Stimulated activated CD4-positive, alpha-beta T cell treated with anti-CD3 and anti-CD28 coated beads, Interleukin-12 subunit alpha, Interleukin-12 subunit beta, amount 100 ng/mL, for 48 hours (primary cell): ENCODE measurements at regions not wholly inside any gene's neighbourhood (a gene's known extent, or its start where the extent isn't known, plus 50 kb on each side); places are given as distances from the start of the nearest gene placed in this dataset.
"Not testable (repeated sequence)": the region's sequence is repeated elsewhere in the genome, so short reads cannot be mapped to it uniquely, and the experiment has no call there.

ENCODE experiments used
- DNase-seq, 3 donors: peaks; one replicate each; pipeline ENCODE4 v3.0.0-alpha.2; 2020; ENCODE audit warnings: low read depth in 2 of 3, low spot score in 1 of 3

- no peak for DNase-seq
Observed at GRCh38 chr13:50129706-50130122, 114.5 kb downstream of the KCNRG start.

DNA sequence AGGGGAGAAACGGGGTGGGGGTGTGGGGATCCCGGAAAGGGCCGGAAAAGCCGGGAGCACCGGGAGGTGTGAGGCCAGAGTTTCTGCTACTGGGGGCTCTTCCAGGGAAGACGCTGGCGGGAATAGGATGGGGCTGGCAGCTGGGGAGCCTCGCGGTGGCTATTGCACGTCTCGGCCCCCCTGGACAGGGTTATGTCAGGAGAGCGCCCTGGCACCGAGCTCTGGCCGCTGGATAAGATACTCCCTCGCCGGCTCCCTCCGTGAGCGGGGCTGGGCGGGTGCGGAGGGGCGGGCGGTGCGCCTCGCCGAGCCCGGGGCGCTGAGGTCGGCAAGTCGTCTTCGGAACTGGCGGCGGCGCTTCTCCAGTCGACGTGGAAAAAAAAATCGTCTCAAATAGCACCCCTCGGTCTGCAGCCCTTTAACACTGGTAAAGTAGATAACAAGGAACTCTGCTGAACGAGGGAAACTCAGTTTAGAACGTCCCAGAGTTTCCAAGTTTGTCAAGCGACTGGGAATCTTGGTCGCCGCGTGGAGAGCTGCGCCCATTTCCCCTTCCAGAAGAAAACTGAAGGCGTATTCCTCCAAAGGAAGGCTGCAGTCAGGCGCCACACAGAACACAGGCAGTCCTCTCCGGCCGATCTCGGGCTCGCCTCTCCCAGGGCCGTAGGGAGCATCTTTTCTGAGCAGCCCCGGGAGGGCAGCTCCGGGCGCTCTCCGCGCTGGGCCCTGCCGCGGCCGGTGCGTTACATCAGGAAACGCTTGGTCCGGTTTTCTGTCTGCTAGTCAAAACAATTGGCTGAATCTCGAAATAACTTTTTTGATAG is 115.1 kb downstream of the KCNRG start:
- no peak for DNase-seq

DNA sequence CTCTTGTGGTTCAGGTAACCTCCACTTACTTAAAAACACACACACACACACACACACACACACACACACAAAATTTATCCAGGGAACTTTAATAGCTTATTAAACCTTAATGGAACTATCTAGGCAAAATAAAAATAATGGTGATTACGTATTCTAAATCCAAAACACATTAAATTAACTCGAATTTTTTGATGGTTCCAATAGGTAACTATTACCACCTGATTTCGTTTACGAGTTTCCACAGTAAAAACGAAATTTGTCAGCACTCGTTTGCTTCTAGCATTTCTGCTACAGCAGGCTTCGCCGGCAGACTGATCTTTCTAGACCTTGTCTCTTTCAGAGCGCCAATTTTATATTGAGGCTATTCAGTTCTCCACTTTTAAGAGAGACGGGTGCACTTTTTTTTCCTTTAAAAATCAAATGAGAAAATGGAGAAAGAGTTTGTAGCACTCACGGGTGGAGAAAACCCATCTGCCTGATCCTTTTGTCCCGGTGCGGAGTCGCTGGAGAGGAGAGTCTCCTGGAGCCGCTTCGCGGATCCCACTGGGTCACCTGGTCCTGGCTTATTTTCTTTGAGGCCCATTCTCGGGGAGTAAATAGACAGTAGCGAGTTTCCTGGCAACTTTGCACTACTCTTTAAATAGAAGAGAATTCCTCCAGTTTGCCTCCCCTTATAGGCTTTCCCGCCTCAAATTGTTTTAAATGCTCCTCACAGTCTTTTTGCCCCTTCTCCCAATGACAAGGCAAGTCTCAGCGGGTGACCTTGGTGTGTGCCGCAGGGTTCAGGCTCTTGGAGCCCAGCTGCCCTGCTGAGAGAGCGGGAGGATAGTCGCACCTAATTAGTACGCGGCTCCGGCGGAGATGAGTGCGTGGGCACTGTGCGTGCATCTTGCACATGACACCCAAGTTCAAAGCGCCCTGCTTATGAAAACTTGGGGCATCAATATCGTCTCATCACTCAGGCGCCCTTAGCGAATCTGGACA is 117.0 kb downstream of the KCNRG start:
- DNase-seq = no peak

GRCh38 chr13:50132904-50133357 is 117.7 kb downstream of the KCNRG start:
- DNase-seq = no peak

- DNase-seq = no peak
Observed at GRCh38 chr13:50133358-50133953, 118.2 kb downstream of the KCNRG start.

- DNase-seq = no peak
Observed at GRCh38 chr13:50136226-50136625, 121.0 kb downstream of the KCNRG start.

DNA sequence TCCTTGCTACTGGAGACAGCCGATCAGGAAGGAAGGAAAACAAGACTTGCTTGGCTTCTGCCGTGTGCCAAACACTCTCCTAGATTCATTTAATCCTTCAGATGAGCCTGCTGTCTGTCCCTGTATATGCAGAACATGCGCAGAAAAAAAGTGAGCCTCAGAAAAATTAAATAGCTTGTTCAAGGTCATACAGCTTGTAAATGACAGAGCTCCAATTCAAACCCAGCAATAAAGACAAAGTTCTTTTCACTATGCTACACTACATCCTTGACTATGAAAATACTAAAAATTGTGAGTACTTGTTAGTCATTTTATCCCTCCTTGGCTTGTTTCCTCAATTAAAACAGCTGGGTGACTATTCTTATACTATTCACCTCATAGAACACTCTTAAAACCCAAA is 121.4 kb downstream of the KCNRG start:
- no peak for DNase-seq

DNA sequence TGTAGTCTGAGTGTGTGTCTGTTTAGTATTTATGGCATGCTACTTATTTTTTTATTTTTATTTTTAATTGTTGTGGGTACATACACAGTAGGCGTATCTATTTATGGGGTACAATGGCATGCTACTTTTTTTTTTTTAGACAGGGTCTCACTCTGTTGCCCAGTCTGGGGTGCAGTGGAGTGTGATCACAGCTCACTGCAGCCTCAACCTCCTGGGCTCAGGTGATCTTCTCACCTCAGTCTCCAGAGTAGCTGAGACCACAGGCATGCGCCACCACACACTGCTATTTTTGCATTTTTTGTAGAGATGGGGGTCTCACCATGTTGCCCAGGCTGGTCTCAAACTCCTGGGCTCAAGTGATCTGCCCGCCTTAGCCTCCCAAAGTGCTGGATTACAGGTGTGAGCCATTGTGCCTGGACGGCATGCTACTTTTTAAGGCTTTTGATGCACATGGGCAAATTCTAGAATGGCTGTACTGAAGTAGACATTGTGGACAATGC is 124.2 kb downstream of the KCNRG start:
- not testable (repeated sequence) for DNase-seq

DNA sequence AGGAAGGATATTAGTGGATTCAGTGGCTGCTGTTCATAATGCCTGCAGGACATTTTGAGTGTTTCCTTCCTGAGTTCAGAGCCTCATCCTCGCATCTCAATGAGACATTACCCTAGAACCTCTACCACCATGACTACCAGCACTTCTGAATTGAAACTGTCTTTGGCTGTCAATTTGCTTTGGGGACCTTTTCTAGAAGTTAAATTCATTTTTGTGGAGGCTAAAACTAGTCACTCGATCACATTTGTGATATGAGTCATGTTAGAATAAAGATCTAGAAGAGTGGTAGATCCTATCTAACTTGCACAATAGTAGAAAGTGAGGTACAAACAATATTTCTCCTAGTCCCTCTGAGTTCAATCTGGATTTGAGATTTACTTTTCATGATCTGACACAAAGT is 124.9 kb downstream of the KCNRG start:
- DNase-seq = no peak

GRCh38 chr13:50140581-50141374 is 125.5 kb downstream of the KCNRG start:
- no peak for DNase-seq

DNA sequence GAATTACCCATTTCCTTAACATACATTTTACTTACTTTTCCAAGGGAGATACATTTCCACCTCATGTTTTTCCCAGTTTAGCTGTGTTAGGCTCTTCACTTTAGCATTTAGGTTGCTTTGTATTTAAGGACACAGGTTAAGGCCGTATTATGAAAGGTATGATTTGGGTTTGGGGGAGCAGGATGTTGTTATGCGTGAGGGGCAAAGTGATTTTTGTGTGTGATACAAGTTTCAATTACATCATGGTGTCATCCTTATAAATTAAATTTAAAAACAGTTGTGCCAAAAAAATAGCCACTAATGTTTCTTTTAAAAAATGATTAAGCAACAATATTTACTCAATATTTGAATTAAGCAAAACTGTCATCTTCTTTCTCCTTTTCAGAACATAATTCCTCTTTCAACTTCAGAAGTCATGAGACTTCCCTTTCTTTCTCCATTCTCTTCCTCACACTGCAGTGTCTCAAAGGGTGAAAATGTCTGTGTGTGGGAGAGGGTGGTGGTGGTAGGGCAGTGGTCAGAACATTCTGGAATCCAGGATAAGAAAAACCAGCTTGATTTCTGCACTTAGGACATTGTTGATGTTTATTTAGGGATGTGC is 126.2 kb downstream of the KCNRG start:
- no peak for DNase-seq

DNA sequence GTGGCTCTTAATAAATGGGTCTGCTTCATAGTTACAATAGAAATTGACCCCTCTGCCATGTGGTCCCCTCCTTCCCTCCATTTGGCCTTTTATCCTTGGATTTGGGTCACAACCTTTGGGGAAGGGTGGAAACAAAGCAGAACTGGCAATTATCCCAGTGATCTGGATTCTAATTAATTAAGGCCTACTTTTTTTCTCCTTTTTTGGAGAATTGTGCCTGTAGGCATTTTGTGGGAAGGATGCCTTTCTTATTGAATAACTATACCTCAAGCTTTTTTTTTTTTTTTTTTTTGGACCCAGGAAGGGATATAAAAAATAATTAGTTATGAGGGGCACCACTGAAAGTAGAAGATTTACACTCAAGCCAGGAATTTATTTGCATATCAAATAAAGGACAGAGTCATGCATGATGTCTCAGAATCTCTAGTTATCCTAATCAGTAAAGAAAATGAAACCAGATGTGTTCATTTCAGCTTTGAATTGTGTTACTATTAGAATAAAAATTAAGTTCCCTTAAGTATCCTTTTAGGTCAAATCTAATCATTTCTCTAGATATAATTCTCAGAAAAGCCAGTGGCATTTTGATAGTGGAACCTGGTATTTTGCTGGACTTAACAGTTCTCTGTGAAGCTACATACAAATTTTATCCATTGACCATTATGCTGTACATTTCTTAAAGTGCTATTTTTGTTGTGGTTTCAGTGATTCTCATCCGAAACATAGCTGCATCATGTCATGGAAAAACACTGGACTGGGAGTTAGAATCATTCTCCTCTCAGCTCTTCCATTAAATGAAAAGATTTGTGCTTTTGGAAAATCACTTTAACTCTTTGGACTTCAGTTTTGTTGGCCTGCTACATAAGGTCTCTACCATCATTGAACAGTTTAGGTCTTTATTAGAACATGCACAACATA is 129.3 kb downstream of the KCNRG start:
- no peak for DNase-seq

DNA sequence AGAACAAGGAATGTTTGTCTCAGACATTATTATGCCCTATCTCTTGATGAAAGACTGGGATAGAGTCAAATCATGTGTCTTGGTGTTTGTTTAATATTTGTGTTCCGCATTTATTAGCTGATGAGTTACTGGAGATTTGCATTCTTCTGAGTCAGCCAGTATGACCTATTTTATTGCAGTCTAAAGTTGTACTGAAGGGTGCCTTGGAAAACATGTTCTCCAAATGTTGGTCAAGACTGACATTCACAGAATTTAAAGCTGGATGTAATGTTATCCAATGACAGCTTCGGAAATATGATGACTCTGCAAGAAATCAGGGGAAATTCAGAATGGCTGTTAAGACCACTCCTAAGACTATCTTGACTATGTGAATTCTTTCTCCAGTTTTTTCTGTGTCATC is 134.0 kb downstream of the KCNRG start:
- no peak for DNase-seq

DNA sequence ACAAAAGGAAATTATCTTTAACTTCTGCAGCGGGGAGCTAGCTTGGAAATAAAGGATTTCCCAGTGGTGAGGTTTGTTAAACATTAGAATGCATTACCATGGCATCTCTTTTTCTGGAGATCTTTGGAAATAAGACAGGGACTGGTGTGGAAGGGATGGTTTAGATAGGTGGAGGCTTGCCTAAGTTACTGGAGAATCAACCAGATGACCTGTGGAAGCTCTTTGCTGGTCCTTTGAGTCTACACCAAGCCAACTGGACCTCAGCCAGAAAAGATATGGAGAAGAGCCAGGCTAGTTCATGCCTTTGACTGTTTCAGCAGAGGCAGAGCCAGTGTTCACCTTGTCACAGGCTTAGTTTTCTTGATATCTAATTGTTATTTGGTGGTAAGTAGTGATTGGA is 134.7 kb downstream of the KCNRG start:
- no peak for DNase-seq

- DNase-seq = no peak
Observed at GRCh38 chr13:50152224-50152623, 137.0 kb downstream of the KCNRG start.

GRCh38 chr13:50152655-50153309 is 137.5 kb downstream of the KCNRG start:
- no peak for DNase-seq

- no peak for DNase-seq
Observed at GRCh38 chr13:50153401-50153800, 138.2 kb downstream of the KCNRG start.

DNA sequence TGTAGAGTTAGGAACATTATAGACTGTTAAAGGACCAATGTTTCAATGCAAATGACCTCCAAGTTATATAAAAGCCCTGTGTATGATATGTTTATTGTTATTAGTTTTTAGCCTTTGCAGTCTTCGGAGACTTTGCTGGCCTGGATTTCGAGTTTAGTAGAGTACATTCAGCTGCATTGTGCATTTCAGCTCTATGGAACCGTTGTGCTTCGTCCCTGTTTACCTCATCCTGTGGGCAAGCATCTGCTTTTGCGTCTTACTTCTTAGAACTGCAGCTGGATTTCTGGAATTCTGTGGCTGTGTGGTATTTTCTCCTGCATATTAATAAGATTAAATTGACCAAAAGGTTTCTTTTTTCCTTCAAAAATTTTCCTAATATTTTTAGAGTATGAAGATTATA is 138.6 kb downstream of the KCNRG start:
- no peak for DNase-seq

- DNase-seq = no peak
Observed at GRCh38 chr13:50154697-50155096, 139.5 kb downstream of the KCNRG start.
